ENCODE measurements at regions not wholly inside any gene's neighbourhood (a gene's known extent, or its start where the extent isn't known, plus 50 kb on each side); places are given as distances from the start of the nearest gene placed in this dataset.
"Not testable (repeated sequence)": the region's sequence is repeated elsewhere in the genome, so short reads cannot be mapped to it uniquely, and the experiment has no call there.

DNA sequence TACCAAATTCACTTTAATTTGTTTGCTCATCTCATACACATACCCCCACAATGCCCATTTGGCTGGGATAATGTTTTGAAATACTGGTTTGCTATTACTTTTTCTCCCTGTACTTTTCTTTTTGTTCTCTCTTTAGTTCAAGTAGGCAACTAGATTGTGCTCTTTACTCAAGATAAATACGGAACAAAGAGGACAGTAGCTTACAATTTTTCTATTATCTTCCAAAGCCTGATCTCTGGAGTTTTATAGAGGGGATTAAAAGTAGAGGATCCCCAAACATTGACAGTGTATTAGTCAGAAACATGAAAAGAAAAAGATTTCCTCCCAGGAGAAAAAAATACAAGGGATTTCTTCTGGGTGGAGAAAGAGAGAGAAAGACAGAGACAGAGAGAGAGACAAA is 102.1 kb upstream of the FSCB start:
- TF ChIP-seq, protein P1, sequence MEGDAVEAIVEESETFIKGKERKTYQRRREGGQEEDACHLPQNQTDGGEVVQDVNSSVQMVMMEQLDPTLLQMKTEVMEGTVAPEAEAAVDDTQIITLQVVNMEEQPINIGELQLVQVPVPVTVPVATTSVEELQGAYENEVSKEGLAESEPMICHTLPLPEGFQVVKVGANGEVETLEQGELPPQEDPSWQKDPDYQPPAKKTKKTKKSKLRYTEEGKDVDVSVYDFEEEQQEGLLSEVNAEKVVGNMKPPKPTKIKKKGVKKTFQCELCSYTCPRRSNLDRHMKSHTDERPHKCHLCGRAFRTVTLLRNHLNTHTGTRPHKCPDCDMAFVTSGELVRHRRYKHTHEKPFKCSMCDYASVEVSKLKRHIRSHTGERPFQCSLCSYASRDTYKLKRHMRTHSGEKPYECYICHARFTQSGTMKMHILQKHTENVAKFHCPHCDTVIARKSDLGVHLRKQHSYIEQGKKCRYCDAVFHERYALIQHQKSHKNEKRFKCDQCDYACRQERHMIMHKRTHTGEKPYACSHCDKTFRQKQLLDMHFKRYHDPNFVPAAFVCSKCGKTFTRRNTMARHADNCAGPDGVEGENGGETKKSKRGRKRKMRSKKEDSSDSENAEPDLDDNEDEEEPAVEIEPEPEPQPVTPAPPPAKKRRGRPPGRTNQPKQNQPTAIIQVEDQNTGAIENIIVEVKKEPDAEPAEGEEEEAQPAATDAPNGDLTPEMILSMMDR (IDR thresholded peaks at IDR 0.05; ENCODE audit: unreplicated experiment in 3 of 3): no peak
- peak overlapping the region; percentile 29 to 97 (median 61) for H3K27ac Mint-ChIP-seq
- no peaks in the 10 kb centered on the region for H3K9me3 Mint-ChIP-seq
- peaks cover 33% of the 10 kb centered on the region for H3K4me1 Mint-ChIP-seq
- H3K27me3 Mint-ChIP-seq (ENCODE audit: low read depth): peaks cover 4% of the 10 kb centered on the region
- no peaks in the 10 kb centered on the region for H3K36me3 Mint-ChIP-seq (ENCODE audit: low read depth)
- H3K4me3 Mint-ChIP-seq: no peak overlapping the region

DNA sequence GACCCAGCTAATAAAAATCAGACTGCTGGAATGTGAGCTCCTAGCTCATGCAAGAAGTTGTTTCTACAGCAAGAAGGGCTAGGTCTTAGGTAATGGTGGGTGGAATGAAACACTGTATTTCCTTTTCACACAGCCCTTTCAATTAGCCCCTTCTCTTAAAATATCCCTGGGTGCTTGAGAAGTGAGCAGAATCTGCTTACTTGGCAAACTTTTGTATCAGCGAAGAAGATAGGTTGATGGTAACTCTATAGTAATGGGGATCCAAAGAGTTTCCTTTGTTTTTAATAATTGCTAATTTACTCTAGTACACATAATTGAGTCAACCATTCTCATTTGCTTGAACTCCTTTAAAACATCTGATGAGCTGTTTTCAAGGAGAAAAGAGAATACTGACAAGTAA is 100.6 kb upstream of the FSCB start:
- H3K4me3 Mint-ChIP-seq: no peak overlapping the region
- H3K36me3 Mint-ChIP-seq (ENCODE audit: low read depth): no peaks in the 10 kb centered on the region
- H3K9me3 Mint-ChIP-seq: no peaks in the 10 kb centered on the region
- peaks cover 27% of the 10 kb centered on the region for H3K4me1 Mint-ChIP-seq
- H3K27me3 Mint-ChIP-seq (ENCODE audit: low read depth): peaks cover 4% of the 10 kb centered on the region
- no peak overlapping the region for H3K27ac Mint-ChIP-seq
- TF ChIP-seq, protein P1 (IDR thresholded peaks at IDR 0.05; ENCODE audit: unreplicated experiment in 3 of 3): no peak

DNA sequence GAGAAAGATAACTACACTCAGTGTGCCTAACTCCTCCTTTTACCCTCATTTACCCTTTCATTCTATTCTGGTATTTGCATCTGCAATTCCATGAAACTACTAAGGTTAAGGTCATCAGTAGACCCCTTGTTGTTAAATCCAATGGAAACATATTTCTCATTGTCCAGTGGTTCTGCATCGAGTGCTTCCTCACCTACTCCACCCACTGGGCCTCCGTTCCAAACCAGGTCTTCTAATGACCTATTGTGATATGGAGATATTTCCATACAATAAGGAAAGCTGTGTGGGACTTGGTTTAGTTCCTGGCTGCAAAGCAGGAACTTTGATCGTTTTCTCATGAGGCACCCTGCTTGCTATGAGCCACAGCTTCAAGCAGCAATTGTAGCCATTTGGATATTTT is 99.5 kb upstream of the FSCB start:
- TF ChIP-seq, protein P1 (IDR thresholded peaks at IDR 0.05; ENCODE audit: unreplicated experiment in 3 of 3): no peak
- H3K4me1 Mint-ChIP-seq: peaks cover 24% of the 10 kb centered on the region

DNA sequence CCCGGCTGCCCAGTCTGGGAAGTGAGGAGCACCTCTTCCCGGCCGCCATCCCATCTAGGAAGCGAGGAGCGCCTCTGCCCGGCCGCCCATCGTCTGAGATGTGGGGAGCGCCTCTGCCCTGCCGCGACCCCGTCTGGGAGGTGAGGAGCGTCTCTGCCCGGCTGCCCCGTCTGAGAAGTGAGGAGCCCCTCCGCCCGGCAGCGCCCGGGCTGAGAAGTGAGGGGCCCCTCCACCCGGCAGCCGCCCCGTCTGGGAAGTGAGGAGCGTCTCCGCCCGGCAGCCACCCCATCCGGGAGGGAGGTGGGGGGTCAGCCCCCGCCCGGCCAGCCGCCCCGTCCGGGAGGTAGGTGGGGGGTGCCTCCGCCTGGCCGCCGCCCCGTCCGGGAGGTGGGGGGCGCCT is 94.2 kb upstream of the FSCB start:
- H3K4me1 Mint-ChIP-seq; H3K27me3 Mint-ChIP-seq (ENCODE audit: low read depth); H3K4me3 Mint-ChIP-seq; H3K9me3 Mint-ChIP-seq; H3K27ac Mint-ChIP-seq; H3K36me3 Mint-ChIP-seq (ENCODE audit: low read depth): not testable (repeated sequence)

More for the DNA sequence above, 99.5 kb upstream of the FSCB start:
- Mint-ChIP-seq H3K36me3 (ENCODE audit: low read depth) (no peaks in the 10 kb centered on the region), H3K27ac (no peak overlapping the region), H3K9me3 (peaks cover 3% of the 10 kb centered on the region), H3K27me3 (ENCODE audit: low read depth) (peaks cover 4% of the 10 kb centered on the region), H3K4me3 (no peak overlapping the region)

DNA sequence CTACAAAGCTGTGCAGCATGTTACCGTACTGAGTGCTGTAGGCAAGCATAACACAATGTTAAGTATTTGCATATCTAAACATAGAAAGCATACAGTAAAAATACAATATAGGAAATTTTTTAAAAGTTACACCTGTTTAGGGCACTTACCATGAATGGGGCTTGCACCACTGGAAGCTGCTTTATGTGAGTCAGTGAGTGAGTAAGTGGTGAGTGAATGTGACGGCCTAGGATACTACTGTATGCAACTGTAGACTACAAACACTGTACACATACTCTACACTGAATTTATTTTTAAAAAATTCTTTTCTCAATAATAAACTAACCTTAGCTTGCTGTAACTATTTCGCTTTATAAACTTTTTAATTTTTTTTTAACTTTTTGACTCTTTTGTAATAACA is 82.1 kb upstream of the FSCB start:
- no peak overlapping the region for H3K4me3 Mint-ChIP-seq
- H3K9me3 Mint-ChIP-seq: peaks cover 4% of the 10 kb centered on the region
- no peaks in the 10 kb centered on the region for H3K36me3 Mint-ChIP-seq (ENCODE audit: low read depth)
- no peak overlapping the region for H3K27ac Mint-ChIP-seq
- no peaks in the 10 kb centered on the region for H3K4me1 Mint-ChIP-seq
- H3K27me3 Mint-ChIP-seq (ENCODE audit: low read depth): peaks cover 3% of the 10 kb centered on the region
- TF ChIP-seq, protein P1 (IDR thresholded peaks at IDR 0.05; ENCODE audit: unreplicated experiment in 3 of 3): no peak

DNA sequence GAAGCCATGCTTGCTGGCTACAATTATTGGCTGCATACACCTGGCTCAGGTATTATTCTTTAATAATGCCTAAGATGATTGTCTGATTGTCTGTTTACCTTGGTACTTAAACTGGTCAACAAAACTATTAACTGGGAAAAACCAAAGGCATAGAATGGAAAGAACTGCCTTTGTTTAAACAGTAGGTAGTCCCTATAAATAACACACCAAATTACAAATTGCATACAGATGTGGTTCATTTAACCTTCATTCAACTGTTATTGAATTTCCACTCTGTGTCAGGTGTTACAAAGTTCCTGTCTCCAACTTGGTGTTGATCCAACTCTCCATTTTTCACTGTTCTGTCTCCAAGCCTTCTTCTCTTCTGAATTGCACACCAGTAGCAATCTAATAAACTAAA is 79.8 kb upstream of the FSCB start:
- Mint-ChIP-seq H3K27ac (no peak overlapping the region), H3K27me3 (ENCODE audit: low read depth) (peaks cover 3% of the 10 kb centered on the region), H3K36me3 (ENCODE audit: low read depth) (no peaks in the 10 kb centered on the region), H3K4me1 (no peaks in the 10 kb centered on the region), H3K4me3 (no peak overlapping the region), H3K9me3 (peaks cover 17% of the 10 kb centered on the region)
- TF ChIP-seq, protein P1 (IDR thresholded peaks at IDR 0.05; ENCODE audit: unreplicated experiment in 3 of 3): no peak

Measured in nephron (organoid).